ENCODE measurements at regions not wholly inside any gene's neighbourhood (a gene's known extent, or its start where the extent isn't known, plus 50 kb on each side); places are given as distances from the start of the nearest gene placed in this dataset.

DNA sequence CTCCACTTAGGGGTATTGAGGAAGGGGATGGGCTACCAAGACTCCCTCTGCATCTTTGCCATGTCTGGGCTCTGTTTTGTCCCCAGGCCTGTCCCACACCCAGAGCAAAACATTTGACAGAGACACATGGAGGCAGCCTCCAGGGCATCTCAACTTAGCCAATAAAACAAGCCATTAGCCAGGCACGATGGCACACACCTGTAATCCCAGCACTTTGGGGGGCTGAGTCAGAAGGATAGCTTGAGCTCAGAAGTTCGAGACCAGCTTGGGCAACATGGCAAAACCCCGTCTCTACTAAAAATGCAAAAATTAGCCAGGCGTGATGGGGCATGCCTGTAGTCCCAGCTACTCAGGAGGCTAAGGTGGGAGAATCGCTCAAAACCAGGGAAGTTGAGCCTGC, 120.3 kb upstream of the IPO9 start:
- TF ChIP-seq, protein P1, sequence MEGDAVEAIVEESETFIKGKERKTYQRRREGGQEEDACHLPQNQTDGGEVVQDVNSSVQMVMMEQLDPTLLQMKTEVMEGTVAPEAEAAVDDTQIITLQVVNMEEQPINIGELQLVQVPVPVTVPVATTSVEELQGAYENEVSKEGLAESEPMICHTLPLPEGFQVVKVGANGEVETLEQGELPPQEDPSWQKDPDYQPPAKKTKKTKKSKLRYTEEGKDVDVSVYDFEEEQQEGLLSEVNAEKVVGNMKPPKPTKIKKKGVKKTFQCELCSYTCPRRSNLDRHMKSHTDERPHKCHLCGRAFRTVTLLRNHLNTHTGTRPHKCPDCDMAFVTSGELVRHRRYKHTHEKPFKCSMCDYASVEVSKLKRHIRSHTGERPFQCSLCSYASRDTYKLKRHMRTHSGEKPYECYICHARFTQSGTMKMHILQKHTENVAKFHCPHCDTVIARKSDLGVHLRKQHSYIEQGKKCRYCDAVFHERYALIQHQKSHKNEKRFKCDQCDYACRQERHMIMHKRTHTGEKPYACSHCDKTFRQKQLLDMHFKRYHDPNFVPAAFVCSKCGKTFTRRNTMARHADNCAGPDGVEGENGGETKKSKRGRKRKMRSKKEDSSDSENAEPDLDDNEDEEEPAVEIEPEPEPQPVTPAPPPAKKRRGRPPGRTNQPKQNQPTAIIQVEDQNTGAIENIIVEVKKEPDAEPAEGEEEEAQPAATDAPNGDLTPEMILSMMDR (IDR thresholded peaks at IDR 0.05), result no peak
- TF ChIP-seq POLR2A (IDR thresholded peaks at IDR 0.05), result no peak

All from thyroid gland (tissue), 4 donors.